Liver (tissue), 8 donors: ENCODE measurements at regions not wholly inside any gene's neighbourhood (a gene's known extent, or its start where the extent isn't known, plus 50 kb on each side); places are given as distances from the start of the nearest gene placed in this dataset.

Source experiments
- DNase-seq: peaks from one replicate; pipeline ENCODE4 v3.0.0-alpha.2; 2017; ENCODE audit warnings: low spot score
- H3K27ac ChIP-seq, 2 donors: one replicate each; pipeline ENCODE4 v1.7.0; 2013; ENCODE audit warnings: inconsistent platforms in 2 of 2, low read length in 2 of 2, control low read depth in 1 of 2, low read depth in 1 of 2, mild to moderate bottlenecking in 1 of 2
- H3K27me3 ChIP-seq, 4 donors: one replicate each; pipeline versions ENCODE4 v1.6.1 to v1.7.0; 2013; ENCODE audit warnings: low read length in 3 of 4, inconsistent platforms in 1 of 4, mild to moderate bottlenecking in 1 of 4, moderate library complexity in 1 of 4; ENCODE audit not compliant: control insufficient read depth in 4 of 4, insufficient read depth in 4 of 4
- H3K36me3 ChIP-seq, 4 donors: one replicate each; pipeline versions ENCODE4 v1.6.1 to v1.7.0; 2013; ENCODE audit warnings: low read length in 3 of 4, mild to moderate bottlenecking in 3 of 4, low read depth in 1 of 4, moderate library complexity in 1 of 4; ENCODE audit not compliant: control insufficient read depth in 4 of 4, insufficient read depth in 3 of 4
- H3K4me1 ChIP-seq, 4 donors: one replicate each; pipeline versions ENCODE4 v1.6.1 to v1.7.0; 2013; ENCODE audit warnings: low read length in 3 of 4, mild to moderate bottlenecking in 3 of 4, moderate library complexity in 1 of 4; ENCODE audit not compliant: control insufficient read depth in 4 of 4, insufficient read depth in 4 of 4
- H3K4me3 ChIP-seq, 3 donors: one replicate each; pipeline versions ENCODE4 v1.6.1 to v1.7.0; 2013; ENCODE audit warnings: low read length in 3 of 3, control low read depth in 1 of 3, low read depth in 1 of 3, mild to moderate bottlenecking in 1 of 3
- H3K9ac ChIP-seq, 2 donors: one replicate each; pipeline ENCODE4 v1.7.0; 2013; ENCODE audit warnings: low read length in 2 of 2, mild to moderate bottlenecking in 2 of 2, moderate library complexity in 2 of 2, control low read depth in 1 of 2, low read depth in 1 of 2
- H3K9me3 ChIP-seq, 4 donors: one replicate each; pipeline versions ENCODE4 v1.6.1 to v1.7.0; 2013; ENCODE audit warnings: low read length in 3 of 4; ENCODE audit not compliant: control insufficient read depth in 4 of 4
- ATF3 ChIP-seq: IDR thresholded peaks from 2 replicates; pipeline ENCODE4 v1.6.1; 2016; ENCODE audit warnings: antibody characterized with exemption
- CTCF ChIP-seq: fragments of 150-350 bp; IDR thresholded peaks from 2 replicates; pipeline ENCODE4 v1.5.1; 2017; ENCODE audit warnings: improper control_type of control experiment, low read depth, low read length; ENCODE audit not compliant: missing input control
- EGR1 ChIP-seq, 2 donors: IDR thresholded peaks; 2 replicates each; pipeline ENCODE4 v1.6.1; 2016 to 2018; ENCODE audit warnings: antibody characterized with exemption in 2 of 2, low read depth in 2 of 2
- FOXA1 ChIP-seq: IDR thresholded peaks from 2 replicates; pipeline ENCODE4 v1.6.1; 2016; ENCODE audit warnings: antibody characterized with exemption
- FOXA2 ChIP-seq: IDR thresholded peaks from 2 replicates; pipeline ENCODE4 v1.6.1; 2016; ENCODE audit warnings: antibody characterized with exemption
- GABPA ChIP-seq, 2 donors: IDR thresholded peaks in 1 of 2; conservative IDR thresholded peaks in 1 of 2; 2 replicates each; pipeline ENCODE4 v1.6.1; 2016; ENCODE audit warnings: antibody characterized with exemption in 2 of 2, mild to moderate bottlenecking in 1 of 2, moderate library complexity in 1 of 2
- HNF4A ChIP-seq, 2 donors: conservative IDR thresholded peaks; 2 replicates each; pipeline ENCODE4 v1.6.1; 2016; ENCODE audit warnings: antibody characterized with exemption in 2 of 2, mild to moderate bottlenecking in 2 of 2
- HNF4G ChIP-seq: IDR thresholded peaks from 2 replicates; pipeline ENCODE4 v1.6.1; 2016; ENCODE audit warnings: antibody characterized with exemption
- JUND ChIP-seq, 2 donors: IDR thresholded peaks; 2 replicates each; pipeline ENCODE4 v1.6.1; 2016; ENCODE audit warnings: antibody characterized with exemption in 2 of 2
- MAX ChIP-seq: IDR thresholded peaks from 2 replicates; pipeline ENCODE4 v1.6.1; 2016; ENCODE audit warnings: antibody characterized with exemption
- NR2F2 ChIP-seq: IDR thresholded peaks from 2 replicates; pipeline ENCODE4 v1.6.1; 2016; ENCODE audit warnings: antibody characterized with exemption
- RAD21 ChIP-seq, 2 donors: IDR thresholded peaks; 2 replicates each; pipeline ENCODE4 v1.6.1; 2016; ENCODE audit warnings: antibody characterized with exemption in 2 of 2, mild to moderate bottlenecking in 2 of 2
- RXRA ChIP-seq, 2 donors: IDR thresholded peaks; 2 replicates each; pipeline ENCODE4 v1.6.1; 2017 to 2018; ENCODE audit warnings: antibody characterized with exemption in 2 of 2, mild to moderate bottlenecking in 1 of 2
- SP1 ChIP-seq: IDR thresholded peaks from 2 replicates; pipeline ENCODE4 v1.6.1; 2018; ENCODE audit warnings: antibody characterized with exemption, mild to moderate bottlenecking
- TAF1 ChIP-seq: conservative IDR thresholded peaks from 2 replicates; pipeline ENCODE4 v1.6.1; 2016; ENCODE audit warnings: antibody characterized with exemption, mild to moderate bottlenecking
- YY1 ChIP-seq: IDR thresholded peaks from 2 replicates; pipeline ENCODE4 v1.6.1; 2016; ENCODE audit warnings: antibody characterized with exemption, mild to moderate bottlenecking
- WGBS: extraction: QIAGEN DNeasy Blood & Tissue Kit; methylation state at CpG from one replicate; pipeline ENCODE4 v1.1.7; 2013; 5-methylcytosine and 5-hydroxymethylcytosine counted together
- TF ChIP-seq, protein P1 (sequence below): IDR thresholded peaks from 2 replicates; pipeline ENCODE4 v1.6.1; 2016; ENCODE audit warnings: antibody characterized with exemption, mild to moderate bottlenecking
- TF ChIP-seq, protein P2 (sequence below): IDR thresholded peaks from 2 replicates; pipeline ENCODE4 v1.6.1; 2016; ENCODE audit warnings: antibody characterized with exemption
- donor health status: healthy.
- donor health status: healthy.
- donor health status: healthy.
- donor health status: healthy.
- donor health status: healthy.

- Histone ChIP-seq H3K4me3 (no peak overlapping the region), H3K4me1 (peaks cover 0 to 17% (median 8%) of the 10 kb centered on the region in 4 donors), H3K9me3 (no peaks in the 10 kb centered on the region), H3K27ac (no peak overlapping the region), H3K9ac (no peak overlapping the region), H3K36me3 (no peaks in the 10 kb centered on the region), H3K27me3 (no peaks in the 10 kb centered on the region)
- TF ChIP-seq FOXA2 (no peak), RXRA (IDR thresholded peaks at IDR 0.05) (no peak), YY1 (no peak), EGR1 (IDR thresholded peaks at IDR 0.05; ENCODE audit: low read depth in 2 of 2) (no peak), FOXA1 (no peak), ATF3 (no peak), JUND (IDR thresholded peaks at IDR 0.05) (no peak), RAD21 (IDR thresholded peaks at IDR 0.05) (no peak), HNF4G (no peak), GABPA (IDR thresholded peaks at IDR 0.05 in 1 of 2, conservative IDR thresholded peaks at IDR 0.05 in 1 of 2) (no peak), MAX (no peak), CTCF (no peak), HNF4A (conservative IDR thresholded peaks at IDR 0.05) (no peak), SP1 (no peak), NR2F2 (no peak), TAF1 (no peak)
- TF ChIP-seq, protein P1, sequence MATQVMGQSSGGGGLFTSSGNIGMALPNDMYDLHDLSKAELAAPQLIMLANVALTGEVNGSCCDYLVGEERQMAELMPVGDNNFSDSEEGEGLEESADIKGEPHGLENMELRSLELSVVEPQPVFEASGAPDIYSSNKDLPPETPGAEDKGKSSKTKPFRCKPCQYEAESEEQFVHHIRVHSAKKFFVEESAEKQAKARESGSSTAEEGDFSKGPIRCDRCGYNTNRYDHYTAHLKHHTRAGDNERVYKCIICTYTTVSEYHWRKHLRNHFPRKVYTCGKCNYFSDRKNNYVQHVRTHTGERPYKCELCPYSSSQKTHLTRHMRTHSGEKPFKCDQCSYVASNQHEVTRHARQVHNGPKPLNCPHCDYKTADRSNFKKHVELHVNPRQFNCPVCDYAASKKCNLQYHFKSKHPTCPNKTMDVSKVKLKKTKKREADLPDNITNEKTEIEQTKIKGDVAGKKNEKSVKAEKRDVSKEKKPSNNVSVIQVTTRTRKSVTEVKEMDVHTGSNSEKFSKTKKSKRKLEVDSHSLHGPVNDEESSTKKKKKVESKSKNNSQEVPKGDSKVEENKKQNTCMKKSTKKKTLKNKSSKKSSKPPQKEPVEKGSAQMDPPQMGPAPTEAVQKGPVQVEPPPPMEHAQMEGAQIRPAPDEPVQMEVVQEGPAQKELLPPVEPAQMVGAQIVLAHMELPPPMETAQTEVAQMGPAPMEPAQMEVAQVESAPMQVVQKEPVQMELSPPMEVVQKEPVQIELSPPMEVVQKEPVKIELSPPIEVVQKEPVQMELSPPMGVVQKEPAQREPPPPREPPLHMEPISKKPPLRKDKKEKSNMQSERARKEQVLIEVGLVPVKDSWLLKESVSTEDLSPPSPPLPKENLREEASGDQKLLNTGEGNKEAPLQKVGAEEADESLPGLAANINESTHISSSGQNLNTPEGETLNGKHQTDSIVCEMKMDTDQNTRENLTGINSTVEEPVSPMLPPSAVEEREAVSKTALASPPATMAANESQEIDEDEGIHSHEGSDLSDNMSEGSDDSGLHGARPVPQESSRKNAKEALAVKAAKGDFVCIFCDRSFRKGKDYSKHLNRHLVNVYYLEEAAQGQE, result no peak
- TF ChIP-seq, protein P2, sequence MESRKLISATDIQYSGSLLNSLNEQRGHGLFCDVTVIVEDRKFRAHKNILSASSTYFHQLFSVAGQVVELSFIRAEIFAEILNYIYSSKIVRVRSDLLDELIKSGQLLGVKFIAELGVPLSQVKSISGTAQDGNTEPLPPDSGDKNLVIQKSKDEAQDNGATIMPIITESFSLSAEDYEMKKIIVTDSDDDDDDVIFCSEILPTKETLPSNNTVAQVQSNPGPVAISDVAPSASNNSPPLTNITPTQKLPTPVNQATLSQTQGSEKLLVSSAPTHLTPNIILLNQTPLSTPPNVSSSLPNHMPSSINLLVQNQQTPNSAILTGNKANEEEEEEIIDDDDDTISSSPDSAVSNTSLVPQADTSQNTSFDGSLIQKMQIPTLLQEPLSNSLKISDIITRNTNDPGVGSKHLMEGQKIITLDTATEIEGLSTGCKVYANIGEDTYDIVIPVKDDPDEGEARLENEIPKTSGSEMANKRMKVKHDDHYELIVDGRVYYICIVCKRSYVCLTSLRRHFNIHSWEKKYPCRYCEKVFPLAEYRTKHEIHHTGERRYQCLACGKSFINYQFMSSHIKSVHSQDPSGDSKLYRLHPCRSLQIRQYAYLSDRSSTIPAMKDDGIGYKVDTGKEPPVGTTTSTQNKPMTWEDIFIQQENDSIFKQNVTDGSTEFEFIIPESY, result no peak
- no peak for DNase-seq
- WGBS, result 80% methylated on average over 4 of the region's 4 CpGs
Observed at GRCh38 chr4:128355305-128355704, 67.7 kb upstream of the PGRMC2 start.
